ENCODE measurements at regions not wholly inside any gene's neighbourhood (a gene's known extent, or its start where the extent isn't known, plus 50 kb on each side); places are given as distances from the start of the nearest gene placed in this dataset.

GRCh38 chr9:13361076-13361475 is 81.6 kb upstream of the MPDZ start:
- TF ChIP-seq YY1 (IDR thresholded peaks at IDR 0.05; ENCODE audit: low read depth) (no peak), TAF1 (IDR thresholded peaks at IDR 0.05; ENCODE audit: low read depth) (no peak), EGR1 (IDR thresholded peaks at IDR 0.05) (no peak), REST (IDR thresholded peaks at IDR 0.05; ENCODE audit: low read depth) (no peak), RAD21 (IDR thresholded peaks at IDR 0.05; ENCODE audit: low read depth) (no peak), EP300 (IDR thresholded peaks at IDR 0.05; ENCODE audit: borderline replicate concordance) (no peak), ZBTB7A (IDR thresholded peaks at IDR 0.05; ENCODE audit: low read depth) (no peak), CEBPB (IDR thresholded peaks at IDR 0.05) (no peak)
- TF ChIP-seq, protein P1, sequence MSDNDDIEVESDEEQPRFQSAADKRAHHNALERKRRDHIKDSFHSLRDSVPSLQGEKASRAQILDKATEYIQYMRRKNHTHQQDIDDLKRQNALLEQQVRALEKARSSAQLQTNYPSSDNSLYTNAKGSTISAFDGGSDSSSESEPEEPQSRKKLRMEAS (IDR thresholded peaks at IDR 0.05), result no peak
